Type B pancreatic cell (in vitro differentiated cells): ENCODE measurements at regions not wholly inside any gene's neighbourhood (a gene's known extent, or its start where the extent isn't known, plus 50 kb on each side); places are given as distances from the start of the nearest gene placed in this dataset.
"Not testable (repeated sequence)": the region's sequence is repeated elsewhere in the genome, so short reads cannot be mapped to it uniquely, and the experiment has no call there.

Experiments used
- DNase-seq: peaks from one replicate; pipeline ENCODE4 v3.0.0; 2021; ENCODE audit warnings: mixed read lengths; ENCODE audit not compliant: unreplicated experiment; ENCODE audit errors: extremely low spot score
- H3K27ac Mint-ChIP-seq: 2 replicates; pipeline ENCODE4 v1.8.0; 2021; ENCODE audit warnings: mild to moderate bottlenecking, mixed read lengths
- H3K27me3 Mint-ChIP-seq: 2 replicates; pipeline ENCODE4 v1.8.0; 2021; ENCODE audit warnings: mixed read lengths
- H3K36me3 Mint-ChIP-seq: 2 replicates; pipeline ENCODE4 v1.8.0; 2021; ENCODE audit warnings: mixed read lengths
- H3K4me1 Mint-ChIP-seq: one replicate; pipeline ENCODE4 v1.8.0; 2021; ENCODE audit warnings: mixed read lengths; ENCODE audit not compliant: unreplicated experiment
- H3K4me3 Mint-ChIP-seq: 2 replicates; pipeline ENCODE4 v1.8.0; 2021; ENCODE audit warnings: mild to moderate bottlenecking, mixed read lengths
- H3K9me3 Mint-ChIP-seq: 2 replicates; pipeline ENCODE4 v1.8.0; 2021; ENCODE audit warnings: mixed read lengths
- TF ChIP-seq, protein P1 (sequence below): fragments of 200-600 bp; sonication (generic); conservative IDR thresholded peaks from 2 replicates; pipeline ENCODE4 v1.5.0; 2021; ENCODE audit warnings: antibody characterized with exemption, mild to moderate bottlenecking

DNA sequence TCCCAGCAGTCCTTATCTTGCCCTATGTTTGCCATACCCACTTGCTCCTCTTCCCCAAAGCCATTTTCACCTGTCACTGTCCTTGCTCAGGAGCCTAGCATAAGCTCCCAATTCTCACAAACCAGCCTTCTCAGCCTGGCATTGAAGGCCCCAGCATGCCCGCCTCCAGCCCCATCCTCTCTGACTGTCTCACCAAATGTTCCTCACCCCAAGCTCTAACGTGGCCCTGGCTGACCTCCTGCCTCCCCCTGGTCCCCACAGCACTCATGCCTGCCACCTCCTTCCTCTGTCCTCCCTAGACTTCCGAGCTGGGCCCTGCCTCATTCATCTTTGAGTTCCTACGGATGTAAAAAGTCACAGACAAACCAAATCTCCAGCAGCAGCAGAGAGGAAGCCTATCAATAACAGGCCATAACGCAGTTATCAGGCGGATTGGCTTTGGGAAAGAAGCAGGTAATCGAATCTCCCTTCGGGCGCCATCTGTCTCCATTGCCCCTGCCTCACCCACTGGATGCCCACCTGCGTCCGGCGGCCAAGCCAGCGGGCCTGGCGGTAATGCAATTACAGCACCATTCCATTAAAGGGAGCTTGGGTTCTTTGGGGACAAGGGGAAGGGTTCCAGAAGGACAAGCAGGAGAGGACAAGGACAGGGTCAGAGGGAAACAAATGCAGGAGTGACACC is 104.4 kb downstream of the MRPL14 start:
- DNase-seq, result no peak
- H3K36me3 Mint-ChIP-seq, result no peaks in the 10 kb centered on the region
- H3K4me3 Mint-ChIP-seq, result no peak overlapping the region
- H3K9me3 Mint-ChIP-seq, result no peaks in the 10 kb centered on the region
- TF ChIP-seq, protein P1, sequence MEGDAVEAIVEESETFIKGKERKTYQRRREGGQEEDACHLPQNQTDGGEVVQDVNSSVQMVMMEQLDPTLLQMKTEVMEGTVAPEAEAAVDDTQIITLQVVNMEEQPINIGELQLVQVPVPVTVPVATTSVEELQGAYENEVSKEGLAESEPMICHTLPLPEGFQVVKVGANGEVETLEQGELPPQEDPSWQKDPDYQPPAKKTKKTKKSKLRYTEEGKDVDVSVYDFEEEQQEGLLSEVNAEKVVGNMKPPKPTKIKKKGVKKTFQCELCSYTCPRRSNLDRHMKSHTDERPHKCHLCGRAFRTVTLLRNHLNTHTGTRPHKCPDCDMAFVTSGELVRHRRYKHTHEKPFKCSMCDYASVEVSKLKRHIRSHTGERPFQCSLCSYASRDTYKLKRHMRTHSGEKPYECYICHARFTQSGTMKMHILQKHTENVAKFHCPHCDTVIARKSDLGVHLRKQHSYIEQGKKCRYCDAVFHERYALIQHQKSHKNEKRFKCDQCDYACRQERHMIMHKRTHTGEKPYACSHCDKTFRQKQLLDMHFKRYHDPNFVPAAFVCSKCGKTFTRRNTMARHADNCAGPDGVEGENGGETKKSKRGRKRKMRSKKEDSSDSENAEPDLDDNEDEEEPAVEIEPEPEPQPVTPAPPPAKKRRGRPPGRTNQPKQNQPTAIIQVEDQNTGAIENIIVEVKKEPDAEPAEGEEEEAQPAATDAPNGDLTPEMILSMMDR, result no peak
- H3K4me1 Mint-ChIP-seq, result peaks cover 9% of the 10 kb centered on the region
- H3K27ac Mint-ChIP-seq, result no peak overlapping the region
- H3K27me3 Mint-ChIP-seq, result peaks cover 7% of the 10 kb centered on the region

- H3K4me1 Mint-ChIP-seq, result peaks cover 9% of the 10 kb centered on the region
- H3K27me3 Mint-ChIP-seq, result peaks cover 7% of the 10 kb centered on the region
- H3K9me3 Mint-ChIP-seq, result no peaks in the 10 kb centered on the region
- no peak for DNase-seq
- TF ChIP-seq, protein P1, result no peak
- no peaks in the 10 kb centered on the region for H3K36me3 Mint-ChIP-seq
- no peak overlapping the region for H3K27ac Mint-ChIP-seq
- H3K4me3 Mint-ChIP-seq, result no peak overlapping the region
These were observed 105.0 kb downstream of the MRPL14 start for GRCh38 chr6:44022296-44022661.

DNA sequence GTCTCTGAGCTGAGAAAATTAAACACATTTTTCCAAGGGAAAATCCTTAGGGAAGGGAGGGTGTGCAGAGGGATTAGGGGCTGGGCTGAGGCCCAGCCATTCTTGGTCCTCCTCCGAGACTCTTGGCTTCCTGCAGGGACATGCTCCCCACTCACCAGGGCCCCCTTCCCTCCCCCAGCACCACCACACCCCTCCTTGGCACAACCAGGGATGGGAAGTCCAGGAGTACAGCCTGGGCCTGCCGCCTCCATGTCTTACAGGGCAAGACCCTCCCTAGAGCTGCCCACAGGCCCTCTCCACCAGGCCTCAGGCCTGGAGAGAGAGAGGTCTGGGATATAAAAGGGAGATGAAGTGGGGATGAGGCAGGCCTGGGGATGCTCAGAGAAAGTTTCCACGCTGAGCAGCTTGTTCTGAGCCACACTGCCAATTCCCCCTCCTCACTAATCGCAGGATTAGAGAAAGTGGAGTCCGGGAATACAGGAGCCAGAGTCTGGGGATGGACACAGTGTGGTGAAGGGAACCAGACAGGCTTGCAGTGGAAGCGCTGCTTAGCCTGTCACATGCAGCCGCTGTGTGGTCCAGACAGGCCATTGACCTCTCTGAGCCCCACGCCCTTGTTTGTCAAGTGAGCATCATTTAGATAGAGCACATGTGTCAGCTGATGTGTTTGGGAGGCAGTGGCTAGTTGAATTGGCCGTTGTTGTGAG is 105.5 kb downstream of the MRPL14 start:
- H3K4me1 Mint-ChIP-seq, result peaks cover 12% of the 10 kb centered on the region
- H3K36me3 Mint-ChIP-seq, result no peaks in the 10 kb centered on the region
- peaks cover 4% of the 10 kb centered on the region for H3K9me3 Mint-ChIP-seq
- H3K27me3 Mint-ChIP-seq, result peaks cover 7% of the 10 kb centered on the region
- no peak overlapping the region for H3K27ac Mint-ChIP-seq
- no peak overlapping the region for H3K4me3 Mint-ChIP-seq
- no peak for DNase-seq
- TF ChIP-seq, protein P1, result no peak

DNA sequence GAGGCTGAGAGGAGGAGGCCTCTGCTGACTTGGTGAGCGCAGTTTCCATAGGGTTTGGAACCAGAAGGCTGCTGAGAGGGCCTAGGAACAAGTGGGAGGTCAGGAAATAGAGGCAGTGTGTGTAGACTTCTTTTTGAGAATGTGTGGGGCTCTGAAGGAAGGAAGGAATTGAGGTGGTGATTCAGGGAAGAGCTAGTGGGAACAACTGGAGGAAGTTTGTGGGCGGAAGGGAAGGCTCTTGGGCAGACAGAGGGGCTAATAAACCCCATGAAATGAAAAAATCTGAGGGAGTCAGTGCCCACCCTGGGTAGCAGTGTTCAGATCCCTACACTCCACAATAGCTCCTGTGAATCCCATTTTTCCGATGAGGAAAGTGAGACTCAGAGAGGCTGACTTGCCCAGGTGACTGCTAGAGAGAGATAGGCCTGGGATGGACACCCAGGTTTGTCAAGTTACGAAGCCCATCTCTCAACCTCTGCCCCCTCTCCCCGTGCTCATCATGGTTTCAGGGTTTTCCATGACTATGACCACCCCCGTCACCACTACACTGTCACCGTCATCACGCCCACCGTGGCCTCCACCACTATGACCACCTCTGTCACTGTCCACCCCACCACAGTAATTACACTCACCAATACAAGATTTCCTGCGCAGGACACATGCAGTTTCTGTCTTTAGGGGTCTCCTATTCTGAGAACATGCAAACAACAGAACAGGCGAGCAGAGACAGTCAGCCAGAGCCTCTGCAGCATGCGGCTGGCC is 106.4 kb downstream of the MRPL14 start:
- TF ChIP-seq, protein P1, result no peak
- peaks cover 19% of the 10 kb centered on the region for H3K4me1 Mint-ChIP-seq
- no peak for DNase-seq
- no peak overlapping the region for H3K27ac Mint-ChIP-seq
- no peak overlapping the region for H3K4me3 Mint-ChIP-seq
- peaks cover 8% of the 10 kb centered on the region for H3K9me3 Mint-ChIP-seq
- peaks cover 7% of the 10 kb centered on the region for H3K27me3 Mint-ChIP-seq
- no peaks in the 10 kb centered on the region for H3K36me3 Mint-ChIP-seq

DNA sequence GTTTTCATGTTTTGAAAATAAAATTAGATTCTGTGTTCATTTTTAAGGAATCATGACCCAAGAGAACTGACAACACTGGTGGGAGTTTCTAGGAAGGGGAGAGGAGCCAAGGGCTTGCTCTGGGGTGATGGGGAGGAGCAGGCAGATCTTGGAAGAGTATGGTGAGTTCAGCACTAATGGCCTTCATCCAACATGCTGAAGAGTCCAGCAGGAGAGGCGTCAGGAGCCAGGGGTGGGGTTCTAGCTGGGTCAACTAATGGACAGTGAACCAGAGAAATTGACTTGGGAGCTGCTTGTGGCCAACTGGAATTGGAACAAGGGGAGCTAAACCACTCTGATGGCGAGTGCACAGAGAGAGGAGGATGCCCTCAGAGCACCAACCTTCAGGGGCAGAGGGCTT is 107.1 kb downstream of the MRPL14 start:
- Mint-ChIP-seq H3K9me3 (peaks cover 8% of the 10 kb centered on the region), H3K27me3 (peaks cover 7% of the 10 kb centered on the region), H3K27ac (no peak overlapping the region), H3K36me3 (no peaks in the 10 kb centered on the region), H3K4me3 (no peak overlapping the region), H3K4me1 (peaks cover 18% of the 10 kb centered on the region)
- DNase-seq, result no peak
- TF ChIP-seq, protein P1, result no peak

GRCh38 chr6:44017307-44017706 is 109.9 kb downstream of the MRPL14 start:
- peaks cover 10% of the 10 kb centered on the region for H3K4me1 Mint-ChIP-seq
- not testable (repeated sequence) for H3K9me3 Mint-ChIP-seq, H3K27me3 Mint-ChIP-seq, H3K4me3 Mint-ChIP-seq, DNase-seq, H3K36me3 Mint-ChIP-seq, H3K27ac Mint-ChIP-seq
